Effector memory CD8-positive, alpha-beta T cell (primary cell): ENCODE measurements at regions not wholly inside any gene's neighbourhood (a gene's known extent, or its start where the extent isn't known, plus 50 kb on each side); places are given as distances from the start of the nearest gene placed in this dataset.

Source experiments
- ATAC-seq: fragments of 150-1000 bp; cut with Tn5 transposase; replicated peaks from 2 replicates; pipeline ENCODE4 v1.10.0; 2021; ENCODE audit warnings: mild to moderate bottlenecking, moderate library complexity
- DNase-seq, 3 experiments: peaks; one replicate each; pipeline ENCODE4 v3.0.0; 2021
- H3K27ac Mint-ChIP-seq, 2 donors: one replicate each; pipeline ENCODE4 v1.8.0; 2022; ENCODE audit warnings: mild to moderate bottlenecking in 2 of 2, mixed read lengths in 2 of 2, moderate library complexity in 2 of 2
- H3K27me3 Mint-ChIP-seq, 2 donors: one replicate each; pipeline ENCODE4 v1.8.0; 2022; ENCODE audit warnings: mixed read lengths in 2 of 2
- H3K36me3 Mint-ChIP-seq: one replicate; pipeline ENCODE4 v1.8.0; 2022; ENCODE audit warnings: mild to moderate bottlenecking, moderate library complexity, mixed read lengths; ENCODE audit not compliant: insufficient read depth
- H3K4me1 Mint-ChIP-seq, 2 donors: one replicate each; pipeline ENCODE4 v1.8.0; 2022; ENCODE audit warnings: low read depth in 2 of 2, mixed read lengths in 2 of 2
- H3K4me3 Mint-ChIP-seq, 2 donors: one replicate each; pipeline ENCODE4 v1.8.0; 2022; ENCODE audit warnings: mild to moderate bottlenecking in 2 of 2, mixed read lengths in 2 of 2, moderate library complexity in 2 of 2
- H3K9me3 Mint-ChIP-seq, 2 donors: one replicate each; pipeline ENCODE4 v1.8.0; 2022; ENCODE audit warnings: mixed read lengths in 2 of 2

DNA sequence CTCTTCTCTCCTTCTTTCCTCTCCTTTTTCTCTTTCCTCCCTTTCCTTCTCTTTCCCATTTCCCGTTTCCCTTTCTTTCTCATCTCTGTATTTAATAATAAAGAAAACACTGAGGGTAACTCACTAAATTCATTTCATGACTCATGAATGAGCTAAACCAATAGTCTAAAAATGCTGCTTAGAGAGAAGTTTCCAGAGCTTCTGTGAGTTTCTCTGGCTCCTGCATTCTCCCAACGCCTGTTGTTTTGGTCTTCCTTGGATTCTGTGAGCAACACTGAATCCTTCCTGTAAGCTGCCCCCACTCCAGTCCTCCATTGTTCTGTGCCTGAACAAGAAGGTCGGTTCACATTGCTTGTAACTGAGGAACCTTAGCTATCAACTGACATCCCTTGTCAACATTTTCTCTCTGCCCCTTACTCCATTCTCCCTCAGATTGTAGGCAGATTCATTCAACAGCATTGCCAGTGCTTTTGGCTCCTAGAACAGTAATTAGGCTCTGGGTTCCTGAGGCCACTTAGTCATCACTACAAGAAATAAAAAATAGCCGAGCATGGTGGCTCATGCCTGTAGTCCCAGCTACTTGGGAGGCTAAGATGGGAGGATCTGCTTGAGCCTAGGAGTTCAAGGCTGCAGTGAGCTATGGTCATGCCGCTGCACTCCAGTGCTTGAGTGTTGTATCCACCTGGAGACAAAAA lies 237.7 kb upstream of the KLF4 start:
- Mint-ChIP-seq H3K27me3 (no peaks in the 10 kb centered on the region), H3K4me3 (no peak overlapping the region), H3K4me1 (no peaks in the 10 kb centered on the region), H3K36me3 (no peaks in the 10 kb centered on the region), H3K27ac (no peak overlapping the region), H3K9me3 (peaks cover 4 to 8% of the 10 kb centered on the region in 2 donors)
- DNase-seq (no peak), ATAC-seq (no peak)

- DNase-seq (no peak), ATAC-seq (no peak)
- Mint-ChIP-seq H3K27ac (no peak overlapping the region), H3K4me1 (no peaks in the 10 kb centered on the region), H3K36me3 (no peaks in the 10 kb centered on the region), H3K4me3 (no peak overlapping the region), H3K9me3 (peaks cover 7 to 13% of the 10 kb centered on the region in 2 donors), H3K27me3 (no peaks in the 10 kb centered on the region)
These were observed 233.4 kb upstream of the KLF4 start for GRCh38 chr9:107723015-107723414.

GRCh38 chr9:107721705-107722245 lies 232.2 kb upstream of the KLF4 start:
- DNase-seq (no peak), ATAC-seq (no peak)
- Mint-ChIP-seq H3K27ac (no peak overlapping the region), H3K4me3 (no peak overlapping the region), H3K4me1 (no peaks in the 10 kb centered on the region), H3K9me3 (peaks cover 11 to 16% of the 10 kb centered on the region in 2 donors), H3K36me3 (no peaks in the 10 kb centered on the region), H3K27me3 (no peaks in the 10 kb centered on the region)

GRCh38 chr9:107720501-107720900 lies 230.9 kb upstream of the KLF4 start:
- Mint-ChIP-seq H3K4me3 (no peak overlapping the region), H3K9me3 (peaks cover 11 to 16% of the 10 kb centered on the region in 2 donors), H3K27me3 (no peaks in the 10 kb centered on the region), H3K4me1 (no peaks in the 10 kb centered on the region), H3K36me3 (no peaks in the 10 kb centered on the region), H3K27ac (no peak overlapping the region)
- ATAC-seq (no peak), DNase-seq (no peak)

DNA sequence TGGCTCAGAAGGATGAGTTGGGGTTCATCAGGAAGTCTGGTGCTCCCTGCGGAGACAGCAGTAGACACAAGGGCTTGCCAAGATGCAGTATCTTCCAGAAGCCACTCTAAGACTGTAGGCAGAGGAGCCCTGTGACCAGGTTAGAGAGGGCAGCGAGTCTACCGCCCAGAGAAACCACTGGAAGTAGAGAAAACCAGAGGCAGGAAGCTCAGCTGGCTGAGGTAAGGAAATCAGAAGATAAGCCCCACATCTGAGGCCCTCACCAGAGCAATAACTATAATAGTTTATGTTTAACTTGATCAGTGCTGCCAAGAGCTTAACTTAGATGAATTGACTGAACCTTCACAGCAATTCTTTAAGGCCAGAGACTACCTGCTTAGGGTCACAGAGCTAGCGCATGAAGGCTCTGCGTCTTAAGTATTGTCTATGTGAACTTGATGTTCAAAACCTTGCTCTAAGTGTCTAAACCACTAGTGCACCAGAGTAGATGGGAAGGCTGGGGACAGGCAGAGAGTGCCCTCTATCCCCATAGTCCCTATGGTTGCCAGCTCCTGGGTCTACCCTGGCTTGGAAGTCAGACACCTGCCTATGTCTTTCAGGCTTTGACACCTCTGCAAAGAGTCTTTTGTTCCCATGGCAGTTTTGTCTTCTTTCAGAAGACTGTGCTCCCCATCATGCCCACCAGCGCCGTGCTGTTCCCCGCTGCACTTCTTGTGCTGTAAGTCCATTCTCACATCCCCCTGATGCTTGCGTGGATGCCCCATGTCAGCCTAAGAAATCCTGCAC lies 228.2 kb upstream of the KLF4 start:
- H3K9me3 Mint-ChIP-seq, result peaks cover 10 to 12% of the 10 kb centered on the region in 2 donors
- no peaks in the 10 kb centered on the region for H3K4me1 Mint-ChIP-seq
- no peak overlapping the region for H3K4me3 Mint-ChIP-seq
- ATAC-seq, result no peak
- no peaks in the 10 kb centered on the region for H3K36me3 Mint-ChIP-seq
- H3K27me3 Mint-ChIP-seq, result no peaks in the 10 kb centered on the region
- no peak overlapping the region for H3K27ac Mint-ChIP-seq
- DNase-seq, result no peak

DNA sequence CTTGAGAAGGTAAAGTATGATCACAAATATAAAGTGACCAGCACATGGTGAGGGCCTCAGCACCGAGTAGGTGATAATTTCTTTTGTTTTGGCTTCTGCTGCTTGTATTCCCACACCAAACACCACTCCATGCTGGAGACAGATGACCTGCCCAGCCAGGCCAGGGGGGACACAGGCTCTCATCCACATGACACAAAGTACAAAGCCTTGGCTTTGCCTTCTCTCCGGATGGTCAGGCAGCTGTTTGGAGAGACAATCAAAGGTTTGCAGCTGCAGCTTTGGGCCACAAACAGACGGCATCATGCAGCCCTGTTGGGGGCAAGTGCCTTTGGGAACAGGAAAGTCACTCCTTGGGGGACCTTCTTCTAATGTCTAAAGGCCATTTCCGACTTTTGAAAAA lies 226.2 kb upstream of the KLF4 start:
- H3K4me3 Mint-ChIP-seq, result no peak overlapping the region
- no peak for ATAC-seq

DNA sequence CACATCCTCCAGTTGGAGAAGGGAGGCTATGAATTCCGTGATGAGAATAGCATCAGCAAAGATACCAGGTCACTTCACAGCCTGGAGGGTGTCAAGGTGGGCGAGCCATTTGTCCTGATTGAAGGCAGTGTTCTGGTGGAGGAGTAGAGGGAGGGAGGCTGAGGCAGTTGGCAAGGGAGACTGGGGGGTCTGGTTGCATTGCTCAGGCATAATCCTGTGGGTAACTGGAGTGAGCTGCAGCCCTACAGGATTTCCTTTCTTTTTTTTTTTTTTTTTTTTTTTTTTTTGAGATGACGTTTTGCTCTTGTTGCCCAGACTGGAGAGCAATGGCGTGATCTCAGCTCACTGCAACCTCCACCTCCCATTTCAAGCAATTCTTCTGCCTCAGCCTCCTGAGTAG lies 223.9 kb upstream of the KLF4 start:
- Mint-ChIP-seq H3K4me1 (no peaks in the 10 kb centered on the region), H3K27ac (no peak overlapping the region), H3K36me3 (no peaks in the 10 kb centered on the region), H3K4me3 (no peak overlapping the region), H3K27me3 (no peaks in the 10 kb centered on the region), H3K9me3 (peaks cover 9 to 17% of the 10 kb centered on the region in 2 donors)
- no peak for ATAC-seq
- DNase-seq, result no peak

More for the DNA sequence above, 226.2 kb upstream of the KLF4 start:
- H3K9me3 Mint-ChIP-seq, result peaks cover 8 to 17% of the 10 kb centered on the region in 2 donors
- H3K36me3 Mint-ChIP-seq, result no peaks in the 10 kb centered on the region
- no peaks in the 10 kb centered on the region for H3K27me3 Mint-ChIP-seq
- no peak for DNase-seq
- H3K27ac Mint-ChIP-seq, result no peak overlapping the region
- no peaks in the 10 kb centered on the region for H3K4me1 Mint-ChIP-seq

- H3K9me3 Mint-ChIP-seq, result peaks cover 8 to 10% of the 10 kb centered on the region in 2 donors
- H3K4me1 Mint-ChIP-seq, result no peaks in the 10 kb centered on the region
- H3K36me3 Mint-ChIP-seq, result no peaks in the 10 kb centered on the region
- no peak overlapping the region for H3K27ac Mint-ChIP-seq
- no peak for DNase-seq
- ATAC-seq, result no peak
- no peaks in the 10 kb centered on the region for H3K27me3 Mint-ChIP-seq
- no peak overlapping the region for H3K4me3 Mint-ChIP-seq
These were observed 222.8 kb upstream of the KLF4 start for GRCh38 chr9:107712390-107712789.

- no peaks in the 10 kb centered on the region for H3K4me1 Mint-ChIP-seq
- no peaks in the 10 kb centered on the region for H3K36me3 Mint-ChIP-seq
- no peak for ATAC-seq
- peaks cover 7 to 10% of the 10 kb centered on the region in 2 donors for H3K9me3 Mint-ChIP-seq
- no peak overlapping the region for H3K4me3 Mint-ChIP-seq
- no peaks in the 10 kb centered on the region for H3K27me3 Mint-ChIP-seq
- H3K27ac Mint-ChIP-seq, result no peak overlapping the region
- no peak for DNase-seq
These were observed 222.0 kb upstream of the KLF4 start for GRCh38 chr9:107711542-107711941.

DNA sequence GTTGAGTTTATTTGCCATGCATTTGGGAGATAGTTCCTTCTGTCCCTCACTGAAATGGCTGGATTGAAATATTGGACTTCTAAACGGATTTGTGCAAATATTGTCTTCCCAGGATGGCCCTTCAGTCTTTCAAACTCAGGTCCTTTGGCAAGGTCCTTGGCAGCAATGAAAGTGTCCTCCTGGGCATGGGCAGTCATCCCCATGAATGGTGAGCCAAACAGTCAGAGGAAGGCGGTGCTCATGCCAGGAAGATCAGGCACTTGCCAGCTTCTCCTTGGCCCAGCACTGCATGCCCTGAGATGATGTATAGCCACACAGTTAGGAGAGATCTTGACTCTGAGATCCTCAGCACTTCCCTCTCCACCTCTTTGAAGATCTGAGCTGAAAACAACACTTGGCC lies 221.4 kb upstream of the KLF4 start:
- DNase-seq, result no peak
- peaks cover 7 to 10% of the 10 kb centered on the region in 2 donors for H3K9me3 Mint-ChIP-seq
- ATAC-seq, result no peak
- H3K4me1 Mint-ChIP-seq, result no peaks in the 10 kb centered on the region
- no peak overlapping the region for H3K4me3 Mint-ChIP-seq
- H3K36me3 Mint-ChIP-seq, result no peaks in the 10 kb centered on the region
- H3K27me3 Mint-ChIP-seq, result no peaks in the 10 kb centered on the region
- H3K27ac Mint-ChIP-seq, result no peak overlapping the region

GRCh38 chr9:107710546-107710945 lies 221.0 kb upstream of the KLF4 start:
- Mint-ChIP-seq H3K4me1 (no peaks in the 10 kb centered on the region), H3K36me3 (no peaks in the 10 kb centered on the region), H3K4me3 (no peak overlapping the region), H3K27me3 (no peaks in the 10 kb centered on the region), H3K9me3 (peaks cover 7 to 10% of the 10 kb centered on the region in 2 donors), H3K27ac (no peak overlapping the region)
- DNase-seq (no peak), ATAC-seq (no peak)

GRCh38 chr9:107708791-107709190 lies 219.2 kb upstream of the KLF4 start:
- peaks cover 9 to 10% of the 10 kb centered on the region in 2 donors for H3K9me3 Mint-ChIP-seq
- H3K27me3 Mint-ChIP-seq, result no peaks in the 10 kb centered on the region
- no peak for DNase-seq
- no peak for ATAC-seq
- no peak overlapping the region for H3K4me3 Mint-ChIP-seq
- H3K36me3 Mint-ChIP-seq, result no peaks in the 10 kb centered on the region
- H3K27ac Mint-ChIP-seq, result no peak overlapping the region
- no peaks in the 10 kb centered on the region for H3K4me1 Mint-ChIP-seq

GRCh38 chr9:107707915-107708441 lies 218.4 kb upstream of the KLF4 start:
- no peak for DNase-seq
- Mint-ChIP-seq H3K27ac (no peak overlapping the region), H3K36me3 (no peaks in the 10 kb centered on the region), H3K27me3 (no peaks in the 10 kb centered on the region), H3K4me3 (no peak overlapping the region), H3K4me1 (no peaks in the 10 kb centered on the region), H3K9me3 (peaks cover 10 to 13% of the 10 kb centered on the region in 2 donors)
- no peak for ATAC-seq

- no peaks in the 10 kb centered on the region for H3K4me1 Mint-ChIP-seq
- no peaks in the 10 kb centered on the region for H3K36me3 Mint-ChIP-seq
- DNase-seq (no peak), ATAC-seq (no peak)
- H3K4me3 Mint-ChIP-seq, result no peak overlapping the region
- H3K9me3 Mint-ChIP-seq, result peaks cover 7 to 13% of the 10 kb centered on the region in 2 donors
- no peaks in the 10 kb centered on the region for H3K27me3 Mint-ChIP-seq
- no peak overlapping the region for H3K27ac Mint-ChIP-seq
These were observed 217.9 kb upstream of the KLF4 start for GRCh38 chr9:107707428-107707837.
